MG63 (cell line): ENCODE measurements at regions not wholly inside any gene's neighbourhood (a gene's known extent, or its start where the extent isn't known, plus 50 kb on each side); places are given as distances from the start of the nearest gene placed in this dataset.

ENCODE experiments used
- DNase-seq: peaks from one replicate; pipeline ENCODE4 v3.0.0-alpha.2; 2020
- H3K27me3 ChIP-seq: fragments of 250-450 bp; sonication (Bioruptor Pico); 2 replicates; pipeline ENCODE4 v1.5.1; 2020; ENCODE audit warnings: mild to moderate bottlenecking, moderate library complexity
- H3K36me3 ChIP-seq: fragments of 250-450 bp; sonication (Bioruptor Pico); 2 replicates; pipeline ENCODE4 v1.5.1; 2020; ENCODE audit warnings: mild to moderate bottlenecking, moderate library complexity
- H3K4me3 ChIP-seq: fragments of 250-450 bp; sonication (Bioruptor Pico); 2 replicates; pipeline ENCODE4 v1.5.1; 2020; ENCODE audit warnings: mild to moderate bottlenecking, moderate library complexity
- H3K9me3 ChIP-seq: fragments of 250-450 bp; sonication (Bioruptor Pico); 2 replicates; pipeline ENCODE4 v1.5.1; 2020; ENCODE audit warnings: mild to moderate bottlenecking, moderate library complexity

- H3K9me3 ChIP-seq: no peaks in the 10 kb centered on the region
- DNase-seq: no peak
- H3K36me3 ChIP-seq: no peaks in the 10 kb centered on the region
- H3K4me3 ChIP-seq: no peak overlapping the region
- peaks cover 14% of the 10 kb centered on the region for H3K27me3 ChIP-seq
Measured at GRCh38 chr21:38156200-38156599, 100.6 kb upstream of the KCNJ15 start.

GRCh38 chr21:38159355-38159754 is 97.4 kb upstream of the KCNJ15 start:
- no peak overlapping the region for H3K4me3 ChIP-seq
- DNase-seq: peak; percentile 57
- H3K36me3 ChIP-seq: no peaks in the 10 kb centered on the region
- peaks cover 12% of the 10 kb centered on the region for H3K27me3 ChIP-seq
- H3K9me3 ChIP-seq: no peaks in the 10 kb centered on the region

GRCh38 chr21:38165466-38166172 is 91.2 kb upstream of the KCNJ15 start:
- no peak overlapping the region for H3K4me3 ChIP-seq
- no peaks in the 10 kb centered on the region for H3K27me3 ChIP-seq
- no peak for DNase-seq
- no peaks in the 10 kb centered on the region for H3K9me3 ChIP-seq
- no peaks in the 10 kb centered on the region for H3K36me3 ChIP-seq

- Histone ChIP-seq H3K27me3 (no peaks in the 10 kb centered on the region), H3K36me3 (no peaks in the 10 kb centered on the region), H3K4me3 (no peak overlapping the region), H3K9me3 (no peaks in the 10 kb centered on the region)
- DNase-seq: no peak
Measured at GRCh38 chr21:38166173-38166535, 90.6 kb upstream of the KCNJ15 start.

- no peaks in the 10 kb centered on the region for H3K9me3 ChIP-seq
- H3K36me3 ChIP-seq: no peaks in the 10 kb centered on the region
- no peak for DNase-seq
- H3K4me3 ChIP-seq: no peak overlapping the region
- no peaks in the 10 kb centered on the region for H3K27me3 ChIP-seq
Measured at GRCh38 chr21:38167345-38167744, 89.4 kb upstream of the KCNJ15 start.

GRCh38 chr21:38170283-38170682 is 86.5 kb upstream of the KCNJ15 start:
- Histone ChIP-seq H3K36me3 (no peaks in the 10 kb centered on the region), H3K4me3 (no peak overlapping the region), H3K9me3 (no peaks in the 10 kb centered on the region), H3K27me3 (no peaks in the 10 kb centered on the region)
- DNase-seq: peak; percentile 31

- H3K27me3 ChIP-seq: no peaks in the 10 kb centered on the region
- no peaks in the 10 kb centered on the region for H3K36me3 ChIP-seq
- H3K9me3 ChIP-seq: no peaks in the 10 kb centered on the region
- no peak for DNase-seq
- H3K4me3 ChIP-seq: no peak overlapping the region
Measured at GRCh38 chr21:38170704-38171682, 85.8 kb upstream of the KCNJ15 start.

- peak; percentile 38 for DNase-seq
- no peak overlapping the region for H3K4me3 ChIP-seq
- H3K27me3 ChIP-seq: no peaks in the 10 kb centered on the region
- no peaks in the 10 kb centered on the region for H3K9me3 ChIP-seq
- H3K36me3 ChIP-seq: no peaks in the 10 kb centered on the region
Measured at GRCh38 chr21:38171723-38172344, 85.0 kb upstream of the KCNJ15 start.

- DNase-seq: no peak
- no peak overlapping the region for H3K4me3 ChIP-seq
- no peaks in the 10 kb centered on the region for H3K9me3 ChIP-seq
- H3K27me3 ChIP-seq: no peaks in the 10 kb centered on the region
- H3K36me3 ChIP-seq: no peaks in the 10 kb centered on the region
Measured at GRCh38 chr21:38173276-38174035, 83.3 kb upstream of the KCNJ15 start.

- Histone ChIP-seq H3K4me3 (no peak overlapping the region), H3K9me3 (no peaks in the 10 kb centered on the region), H3K36me3 (no peaks in the 10 kb centered on the region), H3K27me3 (no peaks in the 10 kb centered on the region)
- no peak for DNase-seq
Measured at GRCh38 chr21:38175306-38175705, 81.5 kb upstream of the KCNJ15 start.

- Histone ChIP-seq H3K36me3 (no peaks in the 10 kb centered on the region), H3K9me3 (no peaks in the 10 kb centered on the region), H3K4me3 (no peak overlapping the region), H3K27me3 (no peaks in the 10 kb centered on the region)
- no peak for DNase-seq
Measured at GRCh38 chr21:38177919-38178652, 78.7 kb upstream of the KCNJ15 start.

GRCh38 chr21:38178653-38179470 is 77.9 kb upstream of the KCNJ15 start:
- no peak for DNase-seq
- no peaks in the 10 kb centered on the region for H3K9me3 ChIP-seq
- H3K36me3 ChIP-seq: no peaks in the 10 kb centered on the region
- no peak overlapping the region for H3K4me3 ChIP-seq
- H3K27me3 ChIP-seq: no peaks in the 10 kb centered on the region

- Histone ChIP-seq H3K27me3 (no peaks in the 10 kb centered on the region), H3K36me3 (no peaks in the 10 kb centered on the region), H3K9me3 (no peaks in the 10 kb centered on the region), H3K4me3 (no peak overlapping the region)
- no peak for DNase-seq
Measured at GRCh38 chr21:38179511-38179910, 77.3 kb upstream of the KCNJ15 start.

GRCh38 chr21:38181096-38181495 is 75.7 kb upstream of the KCNJ15 start:
- Histone ChIP-seq H3K27me3 (no peaks in the 10 kb centered on the region), H3K4me3 (no peak overlapping the region), H3K36me3 (no peaks in the 10 kb centered on the region), H3K9me3 (peaks cover 3% of the 10 kb centered on the region; the same call in 1 of the 2 replicates)
- no peak for DNase-seq

- peaks cover 11% of the 10 kb centered on the region for H3K9me3 ChIP-seq
- H3K4me3 ChIP-seq: no peak overlapping the region
- no peaks in the 10 kb centered on the region for H3K36me3 ChIP-seq
- no peaks in the 10 kb centered on the region for H3K27me3 ChIP-seq
- no peak for DNase-seq
Measured at GRCh38 chr21:38182370-38182985, 74.3 kb upstream of the KCNJ15 start.
